ENCODE measurements at regions not wholly inside any gene's neighbourhood (a gene's known extent, or its start where the extent isn't known, plus 50 kb on each side); places are given as distances from the start of the nearest gene placed in this dataset.

DNA sequence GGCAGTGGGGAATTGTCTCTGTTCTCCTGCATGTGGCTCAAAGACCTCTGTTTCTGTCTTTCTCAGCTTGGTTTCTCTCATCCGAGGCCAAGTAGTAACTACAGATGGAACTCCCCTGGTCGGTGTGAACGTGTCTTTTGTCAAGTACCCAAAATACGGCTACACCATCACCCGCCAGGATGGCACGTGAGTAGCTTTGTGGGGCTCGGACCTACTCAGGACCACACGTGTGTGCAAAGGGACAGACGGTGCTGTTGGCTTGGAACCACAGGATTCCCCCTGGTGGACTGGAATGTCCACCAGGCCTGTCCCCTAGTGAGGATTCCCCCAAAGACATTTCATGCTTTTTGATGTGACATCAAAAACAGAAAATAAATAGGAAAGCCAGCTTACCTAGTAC, 96.3 kb upstream of the WWC1 start:
- no peak for DNase-seq

DNA sequence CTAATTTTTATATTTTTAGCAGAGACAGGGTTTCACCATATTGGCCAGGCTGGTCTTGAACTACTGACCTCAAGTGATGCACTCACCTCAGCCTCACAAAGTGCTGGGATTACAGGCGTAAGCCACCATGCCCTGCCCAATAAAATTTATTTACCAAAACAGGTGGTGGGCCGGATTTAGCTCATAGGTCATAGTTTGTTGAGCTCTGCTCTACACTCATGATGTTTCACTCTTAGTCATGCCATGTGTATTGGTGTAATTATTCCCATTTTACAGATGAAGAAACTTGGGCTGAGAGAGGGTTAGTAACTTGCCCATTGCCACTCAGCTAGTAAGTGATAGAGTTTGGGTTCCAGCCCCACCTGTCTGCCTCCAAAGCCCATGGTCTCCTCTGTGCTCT, 93.1 kb upstream of the WWC1 start:
- no peak for DNase-seq

- DNase-seq = no peak
Measured at GRCh38 chr5:168202996-168203395, 88.4 kb upstream of the WWC1 start.

DNA sequence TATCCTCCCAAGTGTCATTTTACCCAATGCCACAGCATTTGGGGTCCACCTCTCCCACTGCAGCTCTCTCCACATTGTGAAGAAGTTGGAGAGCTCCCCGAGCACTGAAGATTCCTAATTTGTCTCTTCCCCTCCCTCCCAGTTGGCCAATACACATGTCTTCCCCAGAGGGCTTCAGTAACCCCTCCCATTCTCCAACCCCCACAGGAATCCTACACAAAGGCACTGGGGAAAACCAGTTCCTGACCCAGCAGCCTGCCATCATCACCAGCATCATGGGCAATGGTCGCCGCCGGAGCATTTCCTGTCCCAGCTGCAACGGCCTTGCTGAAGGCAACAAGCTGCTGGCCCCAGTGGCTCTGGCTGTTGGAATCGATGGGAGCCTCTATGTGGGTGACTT, 87.3 kb upstream of the WWC1 start:
- no peak for DNase-seq

DNA sequence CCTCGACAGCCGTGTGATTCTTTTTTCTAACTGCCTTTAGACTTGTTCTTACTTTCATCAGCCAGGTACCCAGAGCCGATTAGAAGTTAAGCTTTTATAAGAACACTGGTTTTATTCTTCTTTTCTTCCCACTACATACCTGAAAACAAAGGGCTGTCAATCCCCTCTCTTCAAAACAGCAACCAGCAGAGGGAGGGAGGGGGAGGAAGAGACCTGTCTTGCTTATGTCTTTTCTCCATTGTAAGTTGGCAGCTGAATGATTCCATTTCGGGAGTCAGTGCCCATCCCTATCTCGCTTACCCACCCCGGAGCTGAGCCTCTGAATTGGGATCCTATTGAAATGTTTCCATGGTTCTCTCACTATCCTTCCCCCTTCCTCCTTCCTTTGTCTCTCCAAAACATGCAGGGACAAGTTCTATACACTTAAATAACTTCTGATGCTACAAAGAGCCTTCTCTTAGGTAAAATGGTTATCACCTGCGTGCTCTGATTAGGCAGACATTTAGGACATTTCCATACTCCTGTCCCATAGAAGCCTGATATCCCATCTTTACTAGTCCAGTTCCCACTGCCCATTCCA, 83.9 kb upstream of the WWC1 start:
- DNase-seq = no peak

GRCh38 chr5:168209244-168209995, 82.0 kb upstream of the WWC1 start:
- DNase-seq = no peak

- DNase-seq = no peak
Measured at GRCh38 chr5:168209997-168210396, 81.4 kb upstream of the WWC1 start.

GRCh38 chr5:168211245-168211644, 80.2 kb upstream of the WWC1 start:
- no peak for DNase-seq

DNA sequence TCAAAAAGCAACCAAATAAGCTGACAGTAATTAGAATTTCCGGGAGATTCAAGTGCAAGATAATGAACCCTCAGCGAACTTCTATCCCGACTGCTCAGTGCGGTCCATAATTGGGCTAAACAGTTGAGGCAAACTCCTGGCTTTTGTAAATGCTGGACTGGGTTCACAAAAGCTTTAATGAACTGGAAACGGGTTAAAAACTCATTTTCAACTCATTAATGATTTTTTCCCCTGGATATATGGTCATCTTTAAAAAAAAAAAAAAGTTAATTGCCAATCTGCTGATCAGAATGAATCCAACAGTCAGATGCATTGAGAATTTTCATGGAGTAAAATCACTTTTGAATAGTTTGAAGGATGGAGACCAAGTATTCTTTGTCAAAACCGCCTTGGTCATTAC, 79.5 kb upstream of the WWC1 start:
- no peak for DNase-seq

GRCh38 chr5:168214071-168214470, 77.4 kb upstream of the WWC1 start:
- no peak for DNase-seq

- DNase-seq = no peak
Measured at GRCh38 chr5:168214886-168215285, 76.6 kb upstream of the WWC1 start.

GRCh38 chr5:168215646-168216045, 75.8 kb upstream of the WWC1 start:
- no peak for DNase-seq

DNA sequence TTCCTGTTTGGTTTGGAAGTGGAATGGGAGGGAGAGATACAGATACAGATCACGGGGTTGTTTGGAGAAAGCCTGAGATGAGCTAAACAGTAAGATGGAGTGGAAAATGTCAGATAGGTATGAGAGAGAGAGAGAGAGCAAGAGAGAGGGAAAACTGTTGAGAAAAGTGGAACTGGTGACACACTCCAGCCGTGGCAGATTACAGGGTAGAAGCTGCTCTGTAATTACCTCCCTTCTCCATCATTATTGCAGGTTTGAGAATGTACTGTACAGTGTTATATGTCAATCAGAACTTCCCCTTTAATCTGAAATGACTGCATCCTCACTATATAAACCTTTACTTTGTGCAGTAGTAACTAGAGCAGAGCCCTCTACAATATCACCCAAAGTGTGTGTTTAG, 74.5 kb upstream of the WWC1 start:
- DNase-seq = no peak

GRCh38 chr5:168217497-168217896, 73.9 kb upstream of the WWC1 start:
- no peak for DNase-seq

GRCh38 chr5:168218746-168219145, 72.7 kb upstream of the WWC1 start:
- no peak for DNase-seq

GRCh38 chr5:168219515-168220410, 71.7 kb upstream of the WWC1 start:
- peak; percentile 22 for DNase-seq

GRCh38 chr5:168224085-168224484, 67.4 kb upstream of the WWC1 start:
- DNase-seq = no peak

- no peak for DNase-seq
Measured at GRCh38 chr5:168226012-168226411, 65.4 kb upstream of the WWC1 start.

DNA sequence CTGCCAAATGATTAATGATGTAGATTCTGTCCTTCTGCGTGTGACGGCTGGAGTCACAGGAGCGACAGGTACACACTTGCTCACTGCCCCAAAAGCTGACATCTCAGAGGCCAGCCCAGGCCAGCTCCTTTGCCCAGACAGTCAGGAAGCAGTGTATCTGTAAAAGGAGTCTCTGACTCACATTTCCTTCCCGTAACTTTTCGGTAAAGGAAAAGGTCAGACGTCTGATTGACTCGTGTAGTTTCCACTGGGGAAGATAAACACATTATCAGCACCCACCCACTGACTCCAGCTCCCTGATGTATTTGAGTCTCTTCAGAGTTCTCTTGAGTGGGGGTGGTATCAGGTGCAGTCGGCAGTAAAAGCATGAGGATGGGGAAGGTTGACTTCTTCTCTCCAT, 64.4 kb upstream of the WWC1 start:
- no peak for DNase-seq

DNA sequence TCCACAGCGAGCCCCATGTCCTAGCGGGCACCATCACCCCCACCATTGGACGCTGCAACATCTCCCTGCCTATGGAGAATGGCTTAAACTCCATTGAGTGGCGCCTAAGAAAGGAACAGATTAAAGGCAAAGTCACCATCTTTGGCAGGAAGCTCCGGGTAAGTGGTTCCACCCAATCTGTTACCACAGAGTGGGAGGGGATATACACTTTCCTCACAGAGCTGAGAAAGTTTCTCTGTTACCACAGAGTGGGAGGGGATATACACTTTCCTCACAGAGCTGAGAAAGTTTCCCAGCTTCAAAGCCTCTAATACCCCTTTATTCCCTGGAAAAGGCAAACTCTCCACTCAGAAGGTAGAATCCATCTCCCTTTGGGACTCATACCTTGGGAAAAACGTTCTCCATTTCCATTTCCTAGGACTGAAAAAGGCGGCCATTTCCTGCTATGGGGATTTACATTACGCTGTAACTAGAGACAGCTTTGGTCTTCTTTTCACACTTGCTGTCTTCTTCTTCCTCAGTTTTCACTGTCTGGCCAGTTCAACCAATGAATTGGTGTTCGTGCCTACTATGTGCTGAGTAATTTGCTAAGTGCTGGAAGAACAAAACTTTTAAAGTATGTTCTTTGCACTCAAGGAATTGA, 63.4 kb upstream of the WWC1 start:
- DNase-seq = no peak

GRCh38 chr5:168228668-168229067, 62.8 kb upstream of the WWC1 start:
- DNase-seq = no peak

- no peak for DNase-seq
Measured at GRCh38 chr5:168234133-168234532, 57.3 kb upstream of the WWC1 start.

DNA sequence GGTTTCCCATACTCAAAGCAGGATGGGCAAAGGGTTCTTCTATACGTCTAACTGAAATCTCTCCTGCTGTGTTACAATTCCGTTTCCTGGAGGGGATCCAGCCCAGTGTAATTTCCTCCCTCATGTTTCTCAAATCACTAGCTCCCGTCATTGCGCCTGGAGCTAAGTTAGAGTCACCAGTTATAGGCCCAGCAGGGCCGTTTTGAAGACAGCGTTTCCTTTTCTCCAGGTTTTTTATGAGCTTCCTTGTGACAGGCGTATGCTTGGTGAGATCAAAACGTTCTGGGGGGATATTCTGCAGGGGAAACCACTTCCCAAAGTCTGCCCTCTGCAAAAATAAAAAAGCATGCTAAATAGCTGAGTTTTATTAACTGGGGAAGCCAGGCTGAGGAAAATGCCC, 53.0 kb upstream of the WWC1 start:
- DNase-seq = no peak
